HEK293T (cell line): ENCODE measurements at regions not wholly inside any gene's neighbourhood (a gene's known extent, or its start where the extent isn't known, plus 50 kb on each side); places are given as distances from the start of the nearest gene placed in this dataset.

Experiments used
- CTCF ChIA-PET: fragments of 350-600 bp; formaldehyde crosslinking; extraction: SDS; loops from one replicate; lab custom pipeline; 2021; ENCODE audit warnings: antibody characterized with exemption, inconsistent platforms; lab: Yijun Ruan, JAX
- POLR2A ChIA-PET: fragments of 350-600 bp; formaldehyde crosslinking; extraction: SDS; loops from one replicate; lab custom pipeline; 2020; ENCODE audit warnings: antibody characterized with exemption, inconsistent platforms; lab: Yijun Ruan, JAX
- DNase-seq: peaks from one replicate; pipeline ENCODE4 v3.0.0; 2012; ENCODE audit warnings: mixed read lengths; ENCODE audit errors: extremely low spot score
- ARNT ChIP-seq: fragments of 450-650 bp; IDR thresholded peaks from 2 replicates; pipeline ENCODE4 v1.6.1; 2017; ENCODE audit warnings: mild to moderate bottlenecking
- BHLHE40 ChIP-seq: fragments of 450-650 bp; IDR thresholded peaks from 2 replicates; pipeline ENCODE4 v1.6.1; 2016; ENCODE audit warnings: mild to moderate bottlenecking, moderate library complexity, borderline replicate concordance
- CTBP1 ChIP-seq: fragments of 450-650 bp; IDR thresholded peaks from 2 replicates; pipeline ENCODE4 v1.6.1; 2016; ENCODE audit warnings: borderline replicate concordance
- ELF4 ChIP-seq: fragments of 450-650 bp; IDR thresholded peaks from 2 replicates; pipeline ENCODE4 v1.6.1; 2017; ENCODE audit warnings: antibody characterized with exemption
- FOXA1 ChIP-seq: fragments of 450-650 bp; IDR thresholded peaks from 2 replicates; pipeline ENCODE4 v1.6.1; 2016; ENCODE audit warnings: mild to moderate bottlenecking
- FOXK2 ChIP-seq: fragments of 450-650 bp; IDR thresholded peaks from 2 replicates; pipeline ENCODE4 v1.6.1; 2016; ENCODE audit warnings: mild to moderate bottlenecking
- FOXM1 ChIP-seq: fragments of 450-650 bp; IDR thresholded peaks from 2 replicates; pipeline ENCODE4 v1.6.1; 2017; ENCODE audit warnings: mild to moderate bottlenecking, borderline replicate concordance
- HDGF ChIP-seq: fragments of 450-650 bp; IDR thresholded peaks from 2 replicates; pipeline ENCODE4 v1.6.1; 2017; ENCODE audit warnings: antibody characterized with exemption, borderline replicate concordance
- L3MBTL2 ChIP-seq: fragments of 450-650 bp; conservative IDR thresholded peaks from 2 replicates; pipeline ENCODE4 v1.6.1; 2016; ENCODE audit warnings: mild to moderate bottlenecking
- LEF1 ChIP-seq: fragments of 450-650 bp; IDR thresholded peaks from 2 replicates; pipeline ENCODE4 v1.6.1; 2017; ENCODE audit warnings: mild to moderate bottlenecking, borderline replicate concordance
- NFRKB ChIP-seq: fragments of 450-650 bp; IDR thresholded peaks from 2 replicates; pipeline ENCODE4 v1.6.1; 2016; ENCODE audit warnings: mild to moderate bottlenecking, moderate library complexity
- PKNOX1 ChIP-seq: fragments of 450-650 bp; IDR thresholded peaks from 2 replicates; pipeline ENCODE4 v1.6.1; 2016
- SP1 ChIP-seq: fragments of 450-650 bp; IDR thresholded peaks from 2 replicates; pipeline ENCODE4 v1.6.1; 2017
- SUZ12 ChIP-seq: fragments of 450-650 bp; IDR thresholded peaks from 2 replicates; pipeline ENCODE4 v1.6.1; 2016; ENCODE audit warnings: mild to moderate bottlenecking
- TARDBP ChIP-seq: fragments of 450-650 bp; IDR thresholded peaks from 2 replicates; pipeline ENCODE4 v1.6.1; 2016
- ZNF384 ChIP-seq: fragments of 450-650 bp; IDR thresholded peaks from 2 replicates; pipeline ENCODE4 v1.6.1; 2016

GRCh38 chr9:29799227-29799626 is 2225.9 kb upstream of the C9orf72 start:
- CTCF ChIA-PET, result no interaction called here
- DNase-seq, result no peak
- TF ChIP-seq L3MBTL2 (no peak), LEF1 (no peak), ZNF384 (no peak), TARDBP (no peak)
- POLR2A ChIA-PET, result no interaction called here

- CTCF ChIA-PET, result no interaction called here
- POLR2A ChIA-PET, result no interaction called here
- no peak for DNase-seq
- TF ChIP-seq SUZ12 (no peak), ZNF384 (no peak)
Measured at GRCh38 chr9:29800821-29801220, 2227.5 kb upstream of the C9orf72 start.

GRCh38 chr9:29802454-29802853 is 2229.2 kb upstream of the C9orf72 start:
- TF ChIP-seq FOXM1 (no peak), BHLHE40 (no peak), L3MBTL2 (no peak), SP1 (no peak), FOXK2 (no peak), ARNT (no peak), SUZ12 (no peak), FOXA1 (no peak), PKNOX1 (no peak), ZNF384 (no peak), TARDBP (no peak), HDGF (no peak), LEF1 (no peak), CTBP1 (no peak), ELF4 (no peak), NFRKB (no peak)
- ChIA-PET CTCF (no interaction called here), POLR2A (no interaction called here)
- DNase-seq, result no peak

- ChIA-PET POLR2A (no interaction called here), CTCF (no interaction called here)
- DNase-seq, result no peak
- no peak for TF ChIP-seq SUZ12
- TF ChIP-seq NFRKB, result no peak
- TF ChIP-seq L3MBTL2, result no peak
- no peak for TF ChIP-seq ZNF384
- TF ChIP-seq PKNOX1, result no peak
- no peak for TF ChIP-seq SP1
- no peak for TF ChIP-seq CTBP1
- TF ChIP-seq FOXK2, result no peak
- no peak for TF ChIP-seq LEF1
- TF ChIP-seq TARDBP, result no peak
- no peak for TF ChIP-seq FOXM1
- TF ChIP-seq HDGF, result no peak
- no peak for TF ChIP-seq ELF4
- no peak for TF ChIP-seq FOXA1
- TF ChIP-seq ARNT, result no peak
Measured at GRCh38 chr9:29806937-29807618, 2233.8 kb upstream of the C9orf72 start.

GRCh38 chr9:29816954-29817703 is 2243.8 kb upstream of the C9orf72 start:
- TF ChIP-seq FOXM1, result no peak
- TF ChIP-seq ARNT, result no peak
- no peak for TF ChIP-seq LEF1
- TF ChIP-seq TARDBP, result no peak
- no peak for TF ChIP-seq FOXK2
- no peak for TF ChIP-seq ZNF384
- no peak for TF ChIP-seq SP1
- TF ChIP-seq HDGF, result no peak
- no peak for TF ChIP-seq NFRKB
- TF ChIP-seq L3MBTL2, result no peak
- no peak for TF ChIP-seq SUZ12
- TF ChIP-seq FOXA1, result no peak
- no peak for TF ChIP-seq PKNOX1
- no peak for TF ChIP-seq ELF4
- TF ChIP-seq BHLHE40, result no peak
- no peak for TF ChIP-seq CTBP1
- ChIA-PET POLR2A (no interaction called here), CTCF (no interaction called here)
- DNase-seq, result no peak

- DNase-seq, result no peak
- CTCF ChIA-PET, result no interaction called here
- TF ChIP-seq SP1 (no peak), SUZ12 (no peak), FOXA1 (no peak), L3MBTL2 (no peak), CTBP1 (no peak), FOXM1 (no peak), FOXK2 (no peak), BHLHE40 (no peak)
- POLR2A ChIA-PET, result no interaction called here
Measured at GRCh38 chr9:29822458-29822857, 2249.2 kb upstream of the C9orf72 start.
